ENCODE measurements at regions not wholly inside any gene's neighbourhood (a gene's known extent, or its start where the extent isn't known, plus 50 kb on each side); places are given as distances from the start of the nearest gene placed in this dataset.

- 68 to 80% (median 71%) methylated on average over 5 of the region's 5 CpGs for WGBS, 4 donors
- ATAC-seq (no peak), DNase-seq (no peak)
- Histone ChIP-seq H3K27me3 (peaks cover 0 to 19% (median 0%) of the 10 kb centered on the region in 9 donors), H3K4me1 (no peaks in the 10 kb centered on the region), H3K36me3 (no peaks in the 10 kb centered on the region), H3K4me3 (no peak overlapping the region), H3K9me3 (no peaks in the 10 kb centered on the region), H3K27ac (no peak overlapping the region)
- TF ChIP-seq POLR2A (IDR thresholded peaks at IDR 0.05), result no peak
- TF ChIP-seq, protein P1, sequence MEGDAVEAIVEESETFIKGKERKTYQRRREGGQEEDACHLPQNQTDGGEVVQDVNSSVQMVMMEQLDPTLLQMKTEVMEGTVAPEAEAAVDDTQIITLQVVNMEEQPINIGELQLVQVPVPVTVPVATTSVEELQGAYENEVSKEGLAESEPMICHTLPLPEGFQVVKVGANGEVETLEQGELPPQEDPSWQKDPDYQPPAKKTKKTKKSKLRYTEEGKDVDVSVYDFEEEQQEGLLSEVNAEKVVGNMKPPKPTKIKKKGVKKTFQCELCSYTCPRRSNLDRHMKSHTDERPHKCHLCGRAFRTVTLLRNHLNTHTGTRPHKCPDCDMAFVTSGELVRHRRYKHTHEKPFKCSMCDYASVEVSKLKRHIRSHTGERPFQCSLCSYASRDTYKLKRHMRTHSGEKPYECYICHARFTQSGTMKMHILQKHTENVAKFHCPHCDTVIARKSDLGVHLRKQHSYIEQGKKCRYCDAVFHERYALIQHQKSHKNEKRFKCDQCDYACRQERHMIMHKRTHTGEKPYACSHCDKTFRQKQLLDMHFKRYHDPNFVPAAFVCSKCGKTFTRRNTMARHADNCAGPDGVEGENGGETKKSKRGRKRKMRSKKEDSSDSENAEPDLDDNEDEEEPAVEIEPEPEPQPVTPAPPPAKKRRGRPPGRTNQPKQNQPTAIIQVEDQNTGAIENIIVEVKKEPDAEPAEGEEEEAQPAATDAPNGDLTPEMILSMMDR (IDR thresholded peaks at IDR 0.05), result no peak
- intact Hi-C loops (cut with DNase I), result no loop called here
Observed at GRCh38 chr10:6776170-6776569, 196.1 kb upstream of the PRKCQ start.

GRCh38 chr10:6774406-6774805 is 194.3 kb upstream of the PRKCQ start:
- intact Hi-C loops (cut with DNase I), result no loop called here
- Histone ChIP-seq H3K4me3 (no peak overlapping the region), H3K4me1 (no peaks in the 10 kb centered on the region), H3K27me3 (peaks cover 0 to 19% (median 0%) of the 10 kb centered on the region in 9 donors), H3K27ac (no peak overlapping the region), H3K36me3 (no peaks in the 10 kb centered on the region), H3K9me3 (peaks cover 0 to 11% (median 0%) of the 10 kb centered on the region in 12 donors)
- TF ChIP-seq, protein P1 (IDR thresholded peaks at IDR 0.05), result no peak
- TF ChIP-seq POLR2A (IDR thresholded peaks at IDR 0.05), result no peak
- no peak for DNase-seq
- 58 to 63% (median 60%) methylated on average over 3 of the region's 3 CpGs for whole genome bisulfite sequencing, 4 donors
- no peak for ATAC-seq

GRCh38 chr10:6771331-6771730 is 191.3 kb upstream of the PRKCQ start:
- H3K4me3 ChIP-seq, result no peak overlapping the region
- intact Hi-C loops (cut with DNase I), result no loop called here
- H3K9me3 ChIP-seq, result peaks cover 0 to 11% (median 0%) of the 10 kb centered on the region in 12 donors
- DNase-seq (no peak), ATAC-seq (no peak)
- H3K27me3 ChIP-seq, result peaks cover 0 to 7% (median 0%) of the 10 kb centered on the region in 9 donors
- H3K27ac ChIP-seq, result no peak overlapping the region
- no peaks in the 10 kb centered on the region for H3K4me1 ChIP-seq
- 71 to 81% (median 74%) methylated on average over 3 of the region's 3 CpGs for WGBS, 4 donors
- no peak for TF ChIP-seq POLR2A (IDR thresholded peaks at IDR 0.05)
- TF ChIP-seq, protein P1 (IDR thresholded peaks at IDR 0.05), result no peak
- H3K36me3 ChIP-seq, result no peaks in the 10 kb centered on the region

GRCh38 chr10:6770846-6771245 is 190.8 kb upstream of the PRKCQ start:
- no peak overlapping the region for H3K27ac ChIP-seq
- peaks cover 0 to 11% (median 0%) of the 10 kb centered on the region in 12 donors for H3K9me3 ChIP-seq
- 47 to 52% (median 48%) methylated on average over 6 of the region's 6 CpGs for WGBS, 4 donors
- no peak for DNase-seq
- H3K4me1 ChIP-seq, result no peaks in the 10 kb centered on the region
- no peak overlapping the region for H3K4me3 ChIP-seq
- H3K27me3 ChIP-seq, result peaks cover 0 to 7% (median 0%) of the 10 kb centered on the region in 9 donors
- H3K36me3 ChIP-seq, result no peaks in the 10 kb centered on the region
- intact Hi-C loops (cut with DNase I), result no loop called here
- TF ChIP-seq POLR2A (IDR thresholded peaks at IDR 0.05), result no peak
- TF ChIP-seq, protein P1 (IDR thresholded peaks at IDR 0.05), result no peak
- no peak for ATAC-seq
